GM18507 (cell line): ENCODE measurements at regions not wholly inside any gene's neighbourhood (a gene's known extent, or its start where the extent isn't known, plus 50 kb on each side); places are given as distances from the start of the nearest gene placed in this dataset.

Experiments used
- DNase-seq: peaks from one replicate; pipeline ENCODE4 v3.0.0; 2011; ENCODE audit warnings: low read depth; ENCODE audit not compliant: insufficient read length; ENCODE audit errors: extremely low spot score
- FAIRE-seq: peaks from 2 replicates; lab custom pipeline; 2011; peaks lifted over from hg19 to GRCh38; lab: Jason Lieb, UNC

DNA sequence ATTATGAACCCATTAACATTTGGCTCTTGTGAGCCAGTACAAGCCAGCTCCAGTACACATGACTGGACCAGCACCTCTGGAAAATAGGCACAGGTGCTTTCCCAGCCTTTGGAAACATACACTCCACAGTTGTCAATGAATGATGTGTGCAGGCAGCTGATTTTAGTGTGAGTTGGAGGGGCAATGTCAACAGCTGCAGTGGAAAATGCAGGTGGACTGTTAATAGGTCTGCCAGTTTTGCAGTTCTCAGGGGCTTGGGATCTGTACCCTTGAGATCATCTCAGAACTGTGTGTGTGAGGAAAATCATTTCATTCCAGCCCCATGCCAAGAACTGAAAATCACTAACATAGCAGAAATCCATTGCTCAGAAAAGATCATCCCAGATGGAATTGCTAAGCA is 81.7 kb upstream of the CHRDL1 start:
- no peak for FAIRE-seq
- DNase-seq: no peak

DNA sequence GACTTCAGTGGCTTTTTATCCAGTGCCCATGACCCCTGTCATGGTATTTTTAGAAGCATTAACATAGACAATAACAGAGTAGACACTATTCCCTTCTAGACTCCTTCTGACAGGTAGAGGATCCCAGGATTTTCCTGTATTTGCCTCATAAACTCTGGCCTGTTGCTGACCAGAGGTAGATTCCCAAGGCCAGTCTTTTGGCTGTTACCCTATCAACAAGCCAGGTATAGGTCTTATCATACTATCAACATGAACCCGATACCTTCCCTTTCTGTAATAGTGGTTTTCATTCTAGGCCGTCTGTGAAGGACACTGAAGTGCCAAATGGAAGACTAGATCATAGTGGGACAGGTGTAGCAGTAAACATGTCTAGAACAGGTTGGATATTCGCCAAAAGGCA is 76.2 kb upstream of the CHRDL1 start:
- DNase-seq (no peak), FAIRE-seq (no peak)

DNA sequence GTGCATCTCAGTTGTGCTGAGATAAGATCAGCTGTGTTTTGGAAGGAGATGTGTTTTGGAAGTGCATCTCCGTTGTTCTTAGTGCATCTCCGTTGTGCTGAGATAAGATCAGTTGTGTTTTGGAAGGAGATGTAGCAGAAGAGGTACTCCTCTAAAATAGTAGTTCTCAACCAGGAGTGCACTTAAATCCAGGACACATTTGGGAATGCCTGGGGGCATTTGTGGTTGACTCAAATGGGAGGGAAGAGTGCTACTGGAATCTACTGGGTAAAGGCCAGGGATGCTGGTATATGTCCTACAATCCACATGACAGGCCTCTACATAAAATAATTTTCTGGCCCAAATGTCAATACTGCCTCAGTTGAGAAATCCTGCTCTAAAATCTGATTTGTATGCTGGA is 70.8 kb upstream of the CHRDL1 start:
- DNase-seq (no peak), FAIRE-seq (no peak)

DNA sequence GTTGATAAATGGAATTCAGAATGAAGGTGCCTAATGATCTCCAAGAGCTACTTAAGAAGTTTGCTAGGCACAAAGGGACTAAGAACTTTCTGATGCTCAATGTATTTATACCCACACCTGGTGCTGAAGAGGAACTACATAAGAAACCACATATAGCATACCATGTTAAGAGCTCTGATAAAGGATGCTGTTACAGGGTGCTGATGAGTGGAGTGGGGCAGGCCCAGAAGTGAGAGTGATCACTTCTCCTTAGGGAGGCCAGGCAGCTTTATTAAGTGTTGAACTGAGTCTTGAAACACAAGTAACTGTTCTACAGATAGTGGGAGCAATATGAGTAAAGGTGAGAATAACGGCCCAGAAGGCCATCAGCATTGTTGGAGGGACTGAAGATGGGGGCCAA is 68.3 kb upstream of the CHRDL1 start:
- DNase-seq (no peak), FAIRE-seq (no peak)

DNA sequence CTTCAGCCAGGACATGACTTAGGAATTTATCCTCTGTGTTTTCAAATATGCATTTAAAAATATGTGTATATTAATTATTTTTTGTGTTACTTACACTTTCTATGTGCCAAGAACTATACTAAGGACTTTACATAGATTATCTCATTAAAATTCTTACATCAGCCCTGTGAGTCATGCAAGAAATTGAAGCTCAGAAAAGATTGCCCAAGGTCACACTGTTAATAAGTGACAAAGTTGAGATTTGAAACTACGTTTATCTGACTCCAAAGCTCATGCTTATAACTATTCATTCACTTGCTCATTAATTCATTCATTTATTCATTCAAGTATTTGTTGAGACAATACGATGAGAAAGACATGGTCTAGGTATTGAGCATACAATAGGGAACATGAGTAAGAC is 62.9 kb upstream of the CHRDL1 start:
- no peak for DNase-seq
- FAIRE-seq: peak; percentile 9

DNA sequence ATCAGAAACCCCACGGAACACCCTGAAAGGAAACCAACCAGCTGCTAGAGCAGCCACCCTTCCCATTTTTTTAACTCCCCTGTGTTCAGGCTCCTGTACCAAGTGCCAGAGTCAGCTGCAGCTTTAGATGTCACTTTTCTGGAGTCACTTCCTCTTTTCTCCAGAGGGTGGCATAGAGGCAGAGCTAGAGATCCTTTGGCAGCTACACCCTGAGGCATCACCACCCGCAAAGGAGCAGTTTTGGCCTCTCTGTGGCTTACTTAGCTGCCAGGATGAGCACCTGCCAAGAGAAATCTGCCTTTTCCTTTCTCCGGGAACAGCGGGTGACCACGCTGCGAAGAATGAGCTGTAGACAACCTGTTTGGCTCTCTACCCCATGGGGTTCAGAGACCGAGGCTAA is 58.0 kb upstream of the CHRDL1 start:
- DNase-seq (no peak), FAIRE-seq (peak; percentile 58)

DNA sequence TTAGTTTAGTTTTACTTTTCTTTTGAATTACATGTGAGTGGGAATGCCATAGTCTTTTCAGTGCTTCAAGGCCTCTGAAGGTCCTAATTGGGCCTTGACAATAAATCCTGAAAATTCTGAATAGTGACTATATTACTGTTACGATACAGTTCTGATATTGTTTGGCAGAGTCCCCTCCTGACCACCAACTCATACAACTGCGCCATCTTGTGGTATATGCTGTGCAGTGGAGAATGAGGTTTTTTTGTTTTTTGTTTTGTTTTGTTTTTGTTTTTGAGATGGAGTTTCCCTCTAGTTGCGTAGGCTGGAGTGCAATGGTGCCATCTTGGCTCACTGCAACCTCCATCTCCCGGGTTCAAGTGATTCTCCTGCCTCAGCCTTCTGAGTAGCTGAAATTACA is 56.6 kb upstream of the CHRDL1 start:
- peak; percentile 56 for FAIRE-seq

DNA sequence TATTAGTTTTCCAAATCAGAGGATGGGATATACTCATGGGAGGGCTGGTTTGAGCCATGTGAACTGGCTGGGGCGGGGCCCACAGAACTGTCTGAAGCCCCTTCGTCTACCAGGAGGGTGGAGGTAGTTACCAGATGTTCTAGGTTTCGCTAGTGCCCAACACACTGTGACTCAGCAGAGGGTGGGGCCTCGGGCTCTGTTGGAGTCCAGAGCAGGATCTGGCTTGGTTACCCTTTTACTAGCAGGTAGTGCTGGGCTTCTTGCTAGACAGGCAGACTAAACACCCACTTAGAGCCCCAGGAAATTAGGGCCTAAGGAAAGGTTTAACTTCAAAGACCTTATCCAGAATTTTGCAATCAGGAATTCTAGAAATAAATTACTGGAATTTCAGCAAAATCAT is 56.2 kb upstream of the CHRDL1 start:
- FAIRE-seq (peak; percentile 59), DNase-seq (no peak)

More for the DNA sequence above, 56.6 kb upstream of the CHRDL1 start:
- DNase-seq: no peak

DNA sequence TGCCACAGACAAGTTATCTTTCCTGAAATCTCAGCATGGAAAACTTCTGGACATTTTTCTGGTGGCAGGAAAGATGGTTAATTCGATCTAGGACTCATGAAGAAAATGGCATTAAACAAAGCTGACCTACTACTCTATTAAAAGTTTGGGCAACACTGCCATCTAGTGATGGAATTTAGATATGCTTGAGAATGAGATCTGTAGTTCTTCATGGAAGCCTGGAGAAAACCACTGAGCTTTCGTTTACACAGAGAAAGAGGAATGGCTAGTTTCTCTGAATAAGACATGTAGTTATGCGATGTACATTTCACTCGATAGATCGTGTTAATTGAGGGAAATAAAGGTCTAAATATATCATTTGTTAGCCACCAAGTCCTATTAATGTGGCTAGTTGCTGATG is 51.7 kb upstream of the CHRDL1 start:
- FAIRE-seq: peak; percentile 87

DNA sequence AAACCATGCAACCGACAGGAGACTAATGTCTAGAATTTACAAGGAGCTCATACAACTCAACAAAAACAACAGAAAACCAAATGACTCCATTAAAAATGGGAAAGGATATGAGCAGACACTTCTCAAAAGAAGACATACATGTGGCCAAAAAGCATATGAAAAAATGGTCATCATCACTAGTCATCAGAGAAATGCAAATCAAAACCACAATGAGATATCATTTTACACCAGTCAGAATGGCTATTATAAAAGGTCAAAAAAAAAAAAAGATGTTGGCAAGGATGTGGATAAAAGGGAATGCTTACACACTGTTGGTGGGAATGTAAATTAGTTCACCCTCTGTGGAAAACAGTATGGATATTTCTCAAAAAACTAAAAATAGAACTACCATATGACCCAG is 50.5 kb upstream of the CHRDL1 start:
- no peak for FAIRE-seq
- no peak for DNase-seq

More for the DNA sequence above, 51.7 kb upstream of the CHRDL1 start:
- DNase-seq: peak; percentile 5
